SU-DHL-6 (cell line): ENCODE measurements at regions not wholly inside any gene's neighbourhood (a gene's known extent, or its start where the extent isn't known, plus 50 kb on each side); places are given as distances from the start of the nearest gene placed in this dataset.

Source experiments
- H2AFZ ChIP-seq: fragments of 200-600 bp; sonication (generic); 2 replicates; pipeline ENCODE4 v1.6.1; 2014; ENCODE audit warnings: low read depth, mild to moderate bottlenecking, moderate library complexity, mixed read lengths, antibody characterized with exemption, low read length; ENCODE audit not compliant: severe bottlenecking
- H3F3A ChIP-seq: fragments of 200-600 bp; shearing (Covaris generic); 2 replicates; pipeline ENCODE4 v1.6.0; 2016; ENCODE audit warnings: antibody characterized with exemption, mild to moderate bottlenecking; ENCODE audit not compliant: insufficient read depth
- H3K27ac ChIP-seq: fragments of 200-600 bp; sonication (generic); 2 replicates; pipeline ENCODE4 v1.5.1; 2016; ENCODE audit warnings: low read depth, mild to moderate bottlenecking, low read length, moderate library complexity, mixed read lengths
- H3K27me3 ChIP-seq: fragments of 200-600 bp; sonication (generic), shearing (Covaris generic); 2 replicates; pipeline ENCODE4 v1.6.0; 2014; ENCODE audit warnings: mild to moderate bottlenecking, low read length
- H3K36me3 ChIP-seq: fragments of 200-600 bp; sonication (generic); 2 replicates; pipeline ENCODE4 v1.6.1; 2014; ENCODE audit warnings: mild to moderate bottlenecking, low read length, mixed read lengths
- H3K4me2 ChIP-seq: fragments of 300-600, 200-600 bp; shearing (Covaris generic), sonication (generic); 2 replicates; pipeline ENCODE4 v1.6.0; 2014; ENCODE audit warnings: low read length, low read depth, mild to moderate bottlenecking; ENCODE audit not compliant: poor library complexity, severe bottlenecking
- H3K4me3 ChIP-seq: fragments of 200-600 bp; sonication (generic); 2 replicates; pipeline ENCODE4 v1.5.1; 2014; ENCODE audit warnings: antibody characterized with exemption, low read length, mild to moderate bottlenecking, mixed read lengths; ENCODE audit not compliant: insufficient read depth, poor library complexity, severe bottlenecking
- H3K79me2 ChIP-seq: fragments of 200-600 bp; sonication (generic); 2 replicates; pipeline ENCODE4 v1.6.1; 2014; ENCODE audit warnings: mild to moderate bottlenecking, low read length, moderate library complexity; ENCODE audit not compliant: insufficient read depth
- H3K9ac ChIP-seq: fragments of 200-600 bp; sonication (generic); 2 replicates; pipeline ENCODE4 v1.7.0; 2014; ENCODE audit warnings: mild to moderate bottlenecking, low read length
- H3K9me2 ChIP-seq: fragments of 200-600 bp; sonication (generic); replicated peaks from 2 replicates; pipeline ENCODE4 v1.6.1; 2014; ENCODE audit warnings: low read length; ENCODE audit not compliant: insufficient read depth
- H3K9me3 ChIP-seq: fragments of 200-600 bp; sonication (generic); 2 replicates; pipeline ENCODE4 v1.6.1; 2014; ENCODE audit warnings: low read length, mixed read lengths; ENCODE audit not compliant: insufficient read depth
- H4K20me1 ChIP-seq: fragments of 200-600 bp; sonication (generic); 2 replicates; pipeline ENCODE4 v1.6.1; 2014; ENCODE audit warnings: low read depth, mild to moderate bottlenecking, antibody characterized with exemption, low read length, moderate library complexity, mixed read lengths
- CTCF ChIP-seq: fragments of 200-600 bp; sonication (generic); IDR thresholded peaks from one replicate; pipeline ENCODE4 v1.5.1; 2017; ENCODE audit warnings: antibody characterized with exemption, mild to moderate bottlenecking, low read length, moderate library complexity; ENCODE audit not compliant: insufficient read depth, poor library complexity, severe bottlenecking
- EZH2phosphoT487 ChIP-seq: fragments of 200-600 bp; sonication (generic), shearing (Covaris generic); conservative IDR thresholded peaks from 2 replicates; pipeline ENCODE4 v1.6.1; 2018; ENCODE audit warnings: mild to moderate bottlenecking, antibody characterized with exemption, low read length, moderate library complexity, mixed read lengths

GRCh38 chr5:56461584-56461983 is 228.5 kb upstream of the ANKRD55 start:
- Histone ChIP-seq H3K4me3 (no peak overlapping the region), H3K4me2 (no peak overlapping the region), H3K36me3 (no peaks in the 10 kb centered on the region), H3K27me3 (no peaks in the 10 kb centered on the region), H3K9me2 (no peaks in the 10 kb centered on the region), H4K20me1 (no peaks in the 10 kb centered on the region), H3K9me3 (no peaks in the 10 kb centered on the region), H3F3A (no peaks in the 10 kb centered on the region), H3K79me2 (no peaks in the 10 kb centered on the region), H3K9ac (no peak overlapping the region), H3K27ac (no peak overlapping the region), H2AFZ (no peak overlapping the region)
- TF ChIP-seq CTCF, result no peak

GRCh38 chr5:56460681-56461191 is 227.6 kb upstream of the ANKRD55 start:
- no peak overlapping the region for H3K9ac ChIP-seq
- no peak overlapping the region for H3K4me2 ChIP-seq
- no peak for TF ChIP-seq CTCF
- TF ChIP-seq EZH2phosphoT487, result no peak
- no peaks in the 10 kb centered on the region for H4K20me1 ChIP-seq
- no peak overlapping the region for H2AFZ ChIP-seq
- H3K9me3 ChIP-seq, result no peaks in the 10 kb centered on the region
- H3K27ac ChIP-seq, result no peak overlapping the region
- H3K27me3 ChIP-seq, result no peaks in the 10 kb centered on the region
- no peaks in the 10 kb centered on the region for H3K36me3 ChIP-seq
- no peaks in the 10 kb centered on the region for H3K79me2 ChIP-seq
- H3F3A ChIP-seq, result no peaks in the 10 kb centered on the region
- no peak overlapping the region for H3K4me3 ChIP-seq
- no peaks in the 10 kb centered on the region for H3K9me2 ChIP-seq

- no peak overlapping the region for H3K4me3 ChIP-seq
- TF ChIP-seq EZH2phosphoT487 (no peak), CTCF (no peak)
- no peaks in the 10 kb centered on the region for H4K20me1 ChIP-seq
- no peaks in the 10 kb centered on the region for H3K9me3 ChIP-seq
- H3K27me3 ChIP-seq, result no peaks in the 10 kb centered on the region
- no peaks in the 10 kb centered on the region for H3F3A ChIP-seq
- no peaks in the 10 kb centered on the region for H3K79me2 ChIP-seq
- no peak overlapping the region for H3K9ac ChIP-seq
- H3K36me3 ChIP-seq, result no peaks in the 10 kb centered on the region
- H3K27ac ChIP-seq, result no peak overlapping the region
- H3K9me2 ChIP-seq, result no peaks in the 10 kb centered on the region
- no peak overlapping the region for H2AFZ ChIP-seq
- no peak overlapping the region for H3K4me2 ChIP-seq
These were observed 227.0 kb upstream of the ANKRD55 start for GRCh38 chr5:56460195-56460546.
